ENCODE measurements at regions not wholly inside any gene's neighbourhood (a gene's known extent, or its start where the extent isn't known, plus 50 kb on each side); places are given as distances from the start of the nearest gene placed in this dataset.
A peak's percentile ranks its signal among the peaks of the same experiment; 100 is the strongest.

GRCh38 chr1:83670909-83671565, 327.9 kb downstream of the TTLL7 start:
- intact Hi-C loops (cut with DNase I), result no loop called here
- Histone ChIP-seq H3K4me1 (ENCODE audit: insufficient read depth) (no peaks in the 10 kb centered on the region), H3K4me3 (no peak overlapping the region), H3K9me3 (no peaks in the 10 kb centered on the region), H3K27me3 (no peaks in the 10 kb centered on the region), H3K36me3 (no peaks in the 10 kb centered on the region), H3K27ac (no peak overlapping the region)
- no peak for DNase-seq
- TF ChIP-seq POLR2A (IDR thresholded peaks at IDR 0.05), result no peak
- no peak for TF ChIP-seq CTCF (IDR thresholded peaks at IDR 0.05)
- no peak for TF ChIP-seq EP300 (IDR thresholded peaks at IDR 0.05)
- 79 to 83% (median 82%) methylated on average over 2 of the region's 2 CpGs for WGBS, 3 donors

- H3K4me3 ChIP-seq, result no peak overlapping the region
These were observed 357.0 kb downstream of the TTLL7 start for GRCh38 chr1:83641796-83642443.

GRCh38 chr1:83641206-83641658, 357.7 kb downstream of the TTLL7 start:
- Histone ChIP-seq H3K4me3 (no peak overlapping the region), H3K27me3 (no peaks in the 10 kb centered on the region), H3K36me3 (no peaks in the 10 kb centered on the region), H3K27ac (peak overlapping the region in 1 of 2 donors; percentile 43), H3K9me3 (no peaks in the 10 kb centered on the region), H3K4me1 (ENCODE audit: insufficient read depth) (peaks cover 3% of the 10 kb centered on the region)
- DNase-seq, result no peak
- intact Hi-C loops (cut with DNase I), result no loop called here
- WGBS, 3 donors, result 4 to 10% (median 9%) methylated on average over 5 of the region's 5 CpGs
- TF ChIP-seq POLR2A (IDR thresholded peaks at IDR 0.05) (no peak), EP300 (IDR thresholded peaks at IDR 0.05) (no peak), CTCF (IDR thresholded peaks at IDR 0.05) (no peak)

More at GRCh38 chr1:83641796-83642443, 357.0 kb downstream of the TTLL7 start:
- H3K4me1 ChIP-seq (ENCODE audit: insufficient read depth), result peaks cover 3% of the 10 kb centered on the region
- no peaks in the 10 kb centered on the region for H3K9me3 ChIP-seq
- peak; percentile 16 to 52 (median 26) for DNase-seq
- intact Hi-C loops (cut with DNase I), result no loop called here
- WGBS, 3 donors, result 12 to 21% (median 13%) methylated on average over 5 of the region's 5 CpGs
- peak overlapping the region in 1 of 2 donors; percentile 43 for H3K27ac ChIP-seq
- TF ChIP-seq CTCF (IDR thresholded peaks at IDR 0.05), result no peak
- TF ChIP-seq EP300 (IDR thresholded peaks at IDR 0.05), result no peak
- no peak for TF ChIP-seq POLR2A (IDR thresholded peaks at IDR 0.05)
- H3K36me3 ChIP-seq, result no peaks in the 10 kb centered on the region
- no peaks in the 10 kb centered on the region for H3K27me3 ChIP-seq

GRCh38 chr1:83639785-83640184, 359.1 kb downstream of the TTLL7 start:
- Histone ChIP-seq H3K27ac (no peak overlapping the region), H3K36me3 (no peaks in the 10 kb centered on the region), H3K27me3 (no peaks in the 10 kb centered on the region), H3K4me3 (no peak overlapping the region), H3K9me3 (no peaks in the 10 kb centered on the region), H3K4me1 (ENCODE audit: insufficient read depth) (peaks cover 3% of the 10 kb centered on the region)
- DNase-seq, result no peak
- intact Hi-C loops (cut with DNase I), result no loop called here
- WGBS, 3 donors, result 75 to 88% (median 82%) methylated on average over 3 of the region's 3 CpGs
- no peak for TF ChIP-seq EP300 (IDR thresholded peaks at IDR 0.05)
- no peak for TF ChIP-seq POLR2A (IDR thresholded peaks at IDR 0.05)
- no peak for TF ChIP-seq CTCF (IDR thresholded peaks at IDR 0.05)
